ENCODE measurements at regions not wholly inside any gene's neighbourhood (a gene's known extent, or its start where the extent isn't known, plus 50 kb on each side); places are given as distances from the start of the nearest gene placed in this dataset.
A peak's percentile ranks its signal among the peaks of the same experiment; 100 is the strongest.

GRCh38 chr3:70870576-70870975 lies 558.1 kb upstream of the MDFIC2 start:
- no peak for ATAC-seq

GRCh38 chr3:70868561-70868960 lies 556.1 kb upstream of the MDFIC2 start:
- Histone ChIP-seq H3K4me3 (no peak overlapping the region), H3K9me3 (no peaks in the 10 kb centered on the region), H3K27ac (no peak overlapping the region), H3K4me1 (no peaks in the 10 kb centered on the region), H3K27me3 (ENCODE audit: insufficient read depth in 3 of 3, low read length in 2 of 3) (peaks cover 0 to 3% (median 0%) of the 10 kb centered on the region in 3 donors), H3K36me3 (ENCODE audit: insufficient read depth in 1 of 2, low read depth in 1 of 2) (no peaks in the 10 kb centered on the region)
- ATAC-seq: no peak
- 78 to 89% (median 86%) methylated on average over 2 of the region's 2 CpGs for WGBS, 3 donors
- intact Hi-C loops (cut with DNase I): no loop called here
- TF ChIP-seq, protein P1, sequence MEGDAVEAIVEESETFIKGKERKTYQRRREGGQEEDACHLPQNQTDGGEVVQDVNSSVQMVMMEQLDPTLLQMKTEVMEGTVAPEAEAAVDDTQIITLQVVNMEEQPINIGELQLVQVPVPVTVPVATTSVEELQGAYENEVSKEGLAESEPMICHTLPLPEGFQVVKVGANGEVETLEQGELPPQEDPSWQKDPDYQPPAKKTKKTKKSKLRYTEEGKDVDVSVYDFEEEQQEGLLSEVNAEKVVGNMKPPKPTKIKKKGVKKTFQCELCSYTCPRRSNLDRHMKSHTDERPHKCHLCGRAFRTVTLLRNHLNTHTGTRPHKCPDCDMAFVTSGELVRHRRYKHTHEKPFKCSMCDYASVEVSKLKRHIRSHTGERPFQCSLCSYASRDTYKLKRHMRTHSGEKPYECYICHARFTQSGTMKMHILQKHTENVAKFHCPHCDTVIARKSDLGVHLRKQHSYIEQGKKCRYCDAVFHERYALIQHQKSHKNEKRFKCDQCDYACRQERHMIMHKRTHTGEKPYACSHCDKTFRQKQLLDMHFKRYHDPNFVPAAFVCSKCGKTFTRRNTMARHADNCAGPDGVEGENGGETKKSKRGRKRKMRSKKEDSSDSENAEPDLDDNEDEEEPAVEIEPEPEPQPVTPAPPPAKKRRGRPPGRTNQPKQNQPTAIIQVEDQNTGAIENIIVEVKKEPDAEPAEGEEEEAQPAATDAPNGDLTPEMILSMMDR (IDR thresholded peaks at IDR 0.05): no peak
- no peak for DNase-seq

More at GRCh38 chr3:70870576-70870975, 558.1 kb upstream of the MDFIC2 start:
- no peak for DNase-seq
- Histone ChIP-seq H3K36me3 (ENCODE audit: insufficient read depth in 1 of 2, low read depth in 1 of 2) (no peaks in the 10 kb centered on the region), H3K4me1 (no peaks in the 10 kb centered on the region), H3K4me3 (no peak overlapping the region), H3K9me3 (no peaks in the 10 kb centered on the region), H3K27me3 (ENCODE audit: insufficient read depth in 3 of 3, low read length in 2 of 3) (peaks cover 0 to 3% (median 0%) of the 10 kb centered on the region in 3 donors), H3K27ac (no peak overlapping the region)
- TF ChIP-seq, protein P1 (IDR thresholded peaks at IDR 0.05): no peak
- intact Hi-C loops (cut with DNase I): no loop called here

DNA sequence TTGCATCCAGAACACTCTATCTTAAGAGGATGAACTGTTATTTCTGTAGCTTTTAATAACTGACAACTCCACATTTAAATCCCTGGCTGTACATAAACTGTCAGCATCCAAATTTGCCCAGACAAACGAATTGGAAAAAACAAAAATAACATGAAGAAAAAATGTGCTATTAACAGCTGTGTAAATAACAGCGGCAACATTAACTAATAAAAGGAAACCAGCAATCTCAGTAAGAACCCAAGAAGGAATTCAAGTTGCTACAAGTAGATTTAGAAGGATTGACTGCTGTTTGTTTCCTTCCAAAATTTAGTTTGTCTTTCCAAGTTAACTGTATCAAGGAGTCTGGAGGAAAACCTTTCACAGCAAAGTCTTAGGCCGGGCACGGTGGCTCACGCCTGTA lies 550.6 kb upstream of the MDFIC2 start:
- 68 to 73% (median 71%) methylated on average over 5 of the region's 5 CpGs for WGBS, 3 donors
- H3K9me3 ChIP-seq: no peaks in the 10 kb centered on the region
- intact Hi-C loops (cut with DNase I): no loop called here
- no peaks in the 10 kb centered on the region for H3K4me1 ChIP-seq
- H3K4me3 ChIP-seq: no peak overlapping the region
- no peaks in the 10 kb centered on the region for H3K36me3 ChIP-seq (ENCODE audit: insufficient read depth in 1 of 2, low read depth in 1 of 2)
- no peak overlapping the region for H3K27ac ChIP-seq
- DNase-seq: no peak
- TF ChIP-seq, protein P1 (IDR thresholded peaks at IDR 0.05): no peak
- no peak for ATAC-seq
- no peaks in the 10 kb centered on the region for H3K27me3 ChIP-seq (ENCODE audit: insufficient read depth in 3 of 3, low read length in 2 of 3)

GRCh38 chr3:70861855-70862254 lies 549.4 kb upstream of the MDFIC2 start:
- H3K4me1 ChIP-seq: no peaks in the 10 kb centered on the region
- ATAC-seq (peak in 1 of 4 donors; percentile 53), DNase-seq (no peak)
- H3K36me3 ChIP-seq (ENCODE audit: insufficient read depth in 1 of 2, low read depth in 1 of 2): no peaks in the 10 kb centered on the region
- intact Hi-C loops (cut with DNase I): no loop called here
- no peak overlapping the region for H3K4me3 ChIP-seq
- WGBS, 3 donors: 69 to 80% (median 71%) methylated on average over 2 of the region's 2 CpGs
- H3K9me3 ChIP-seq: no peaks in the 10 kb centered on the region
- H3K27ac ChIP-seq: no peak overlapping the region
- TF ChIP-seq, protein P1 (IDR thresholded peaks at IDR 0.05): no peak
- no peaks in the 10 kb centered on the region for H3K27me3 ChIP-seq (ENCODE audit: insufficient read depth in 3 of 3, low read length in 2 of 3)

DNA sequence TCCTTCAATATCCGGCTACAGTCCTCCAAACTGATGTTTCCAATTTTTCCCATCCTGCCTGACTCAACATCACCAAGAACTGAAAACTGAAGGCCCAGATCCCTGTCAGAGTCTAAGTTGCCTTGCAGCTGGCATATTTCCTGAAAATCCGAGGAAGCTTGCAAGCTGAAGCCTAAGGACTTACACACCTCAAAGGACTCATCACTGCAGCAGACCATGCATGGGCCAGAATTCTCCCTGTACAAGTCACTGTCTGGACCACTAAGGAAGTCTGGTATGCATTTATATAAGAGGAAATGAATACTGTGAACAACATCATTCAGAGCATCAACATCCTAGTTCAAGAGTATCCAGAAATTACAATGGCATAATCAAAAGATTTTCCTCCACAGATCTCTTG lies 548.8 kb upstream of the MDFIC2 start:
- DNase-seq (no peak), ATAC-seq (no peak)
- 74 to 77% (median 75%) methylated on average over 2 of the region's 2 CpGs for WGBS, 3 donors
- no peaks in the 10 kb centered on the region for H3K36me3 ChIP-seq (ENCODE audit: insufficient read depth in 1 of 2, low read depth in 1 of 2)
- intact Hi-C loops (cut with DNase I): no loop called here
- no peak overlapping the region for H3K4me3 ChIP-seq
- H3K27ac ChIP-seq: no peak overlapping the region
- H3K27me3 ChIP-seq (ENCODE audit: insufficient read depth in 3 of 3, low read length in 2 of 3): no peaks in the 10 kb centered on the region
- H3K4me1 ChIP-seq: no peaks in the 10 kb centered on the region
- TF ChIP-seq, protein P1 (IDR thresholded peaks at IDR 0.05): no peak
- H3K9me3 ChIP-seq: no peaks in the 10 kb centered on the region
